SK-N-SH treated with all-trans-retinoic acid at 6 μM for 48 hours (cell line): ENCODE measurements at regions not wholly inside any gene's neighbourhood (a gene's known extent, or its start where the extent isn't known, plus 50 kb on each side); places are given as distances from the start of the nearest gene placed in this dataset.

Source experiments
- ATAC-seq: fragments of 200-7000 bp; cut with Tn5 transposase; 3 replicates; pipeline ENCODE4 v1.9.1; 2020; ENCODE audit warnings: mild to moderate bottlenecking, moderate library complexity
- CSDC2 ChIP-seq: fragments of 250-450 bp; sonication (Bioruptor Pico); IDR thresholded peaks from 2 replicates; pipeline ENCODE4 v1.5.0; 2020; ENCODE audit warnings: mild to moderate bottlenecking, moderate library complexity
- ESRRG ChIP-seq: fragments of 250-450 bp; sonication (Bioruptor Pico); IDR thresholded peaks from 2 replicates; pipeline ENCODE4 v1.6.1; 2021; ENCODE audit warnings: mild to moderate bottlenecking
- GLIS3 ChIP-seq: fragments of 250-450 bp; sonication (Bioruptor Pico); IDR thresholded peaks from 2 replicates; pipeline ENCODE4 v1.5.0; 2020; ENCODE audit warnings: mild to moderate bottlenecking, moderate library complexity
- ISL1 ChIP-seq: fragments of 250-450 bp; sonication (Bioruptor Pico); IDR thresholded peaks from 2 replicates; pipeline ENCODE4 v2.1.2; 2022; ENCODE audit warnings: mild to moderate bottlenecking, moderate library complexity
- RARB ChIP-seq: fragments of 250-450 bp; sonication (Bioruptor Pico); IDR thresholded peaks from 2 replicates; pipeline ENCODE4 v1.8.0; 2021; ENCODE audit warnings: mild to moderate bottlenecking, moderate library complexity
- SNAI2 ChIP-seq: fragments of 250-450 bp; sonication (Bioruptor Pico); IDR thresholded peaks from 2 replicates; pipeline ENCODE4 v1.5.0; 2020; ENCODE audit warnings: mild to moderate bottlenecking, moderate library complexity
- TCF4 ChIP-seq: fragments of 250-450 bp; sonication (Bioruptor Pico); IDR thresholded peaks from 2 replicates; pipeline ENCODE4 v1.8.0; 2021; ENCODE audit warnings: mild to moderate bottlenecking, moderate library complexity, borderline replicate concordance
- TOX ChIP-seq: fragments of 250-450 bp; sonication (Bioruptor Pico); IDR thresholded peaks from 2 replicates; pipeline ENCODE4 v1.8.0; 2021; ENCODE audit warnings: mild to moderate bottlenecking, moderate library complexity, borderline replicate concordance
- ZC3H10 ChIP-seq: fragments of 250-450 bp; sonication (Bioruptor Pico); IDR thresholded peaks from 2 replicates; pipeline ENCODE4 v1.5.1; 2021; ENCODE audit warnings: mild to moderate bottlenecking, moderate library complexity
- ZFP30 ChIP-seq: fragments of 450-650 bp; formaldehyde crosslinking; IDR thresholded peaks from 2 replicates; pipeline ENCODE4 v1.5.0; 2022; ENCODE audit warnings: mild to moderate bottlenecking, moderate library complexity
- ZNF70 ChIP-seq: fragments of 450-650 bp; formaldehyde crosslinking; IDR thresholded peaks from 2 replicates; pipeline ENCODE4 v1.5.0; 2020; ENCODE audit warnings: mild to moderate bottlenecking, moderate library complexity
- ZNF8 ChIP-seq: fragments of 450-650 bp; formaldehyde crosslinking; IDR thresholded peaks from 2 replicates; pipeline ENCODE4 v1.5.0; 2020; ENCODE audit warnings: mild to moderate bottlenecking, moderate library complexity
- TF ChIP-seq, protein P1 (sequence below): fragments of 250-450 bp; sonication (Bioruptor Pico); IDR thresholded peaks from 2 replicates; pipeline ENCODE4 v1.8.0; 2020; ENCODE audit warnings: mild to moderate bottlenecking, moderate library complexity, borderline replicate concordance
- TF ChIP-seq, protein P2 (sequence below): fragments of 250-450 bp; sonication (Bioruptor Pico); IDR thresholded peaks from 2 replicates; pipeline ENCODE4 v1.5.1; 2020; ENCODE audit warnings: low read depth, mild to moderate bottlenecking, moderate library complexity
- TF ChIP-seq, protein P3 (sequence below): fragments of 250-450 bp; sonication (Bioruptor Pico); IDR thresholded peaks from 2 replicates; pipeline ENCODE4 v1.5.0; 2020; ENCODE audit warnings: mild to moderate bottlenecking, moderate library complexity

DNA sequence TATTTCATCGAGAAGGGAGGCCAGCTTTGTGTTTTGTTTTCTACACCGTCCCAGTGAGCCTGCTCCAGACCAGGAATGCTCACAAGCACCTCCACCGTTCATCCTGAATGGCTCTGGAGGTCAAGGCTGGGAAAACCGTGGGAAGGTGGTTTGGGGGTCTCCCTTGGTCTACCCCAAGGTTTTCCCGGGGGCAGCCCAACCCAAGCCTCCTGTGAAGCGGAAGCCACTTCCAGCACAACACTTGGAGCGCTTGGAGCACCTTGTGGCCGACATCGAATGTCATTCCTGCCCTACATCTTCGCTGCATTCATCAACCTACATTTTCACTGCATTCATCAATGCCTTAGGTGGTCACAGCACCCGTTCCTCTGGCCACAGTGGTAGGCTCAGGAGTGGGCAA lies 255.6 kb upstream of the PMEPA1 start:
- no peak for ATAC-seq
- TF ChIP-seq RARB (CRISPR knock-in tag) (no peak), SNAI2 (CRISPR knock-in tag) (no peak), CSDC2 (CRISPR knock-in tag) (no peak), ZC3H10 (CRISPR knock-in tag) (no peak)
- TF ChIP-seq, protein P1, sequence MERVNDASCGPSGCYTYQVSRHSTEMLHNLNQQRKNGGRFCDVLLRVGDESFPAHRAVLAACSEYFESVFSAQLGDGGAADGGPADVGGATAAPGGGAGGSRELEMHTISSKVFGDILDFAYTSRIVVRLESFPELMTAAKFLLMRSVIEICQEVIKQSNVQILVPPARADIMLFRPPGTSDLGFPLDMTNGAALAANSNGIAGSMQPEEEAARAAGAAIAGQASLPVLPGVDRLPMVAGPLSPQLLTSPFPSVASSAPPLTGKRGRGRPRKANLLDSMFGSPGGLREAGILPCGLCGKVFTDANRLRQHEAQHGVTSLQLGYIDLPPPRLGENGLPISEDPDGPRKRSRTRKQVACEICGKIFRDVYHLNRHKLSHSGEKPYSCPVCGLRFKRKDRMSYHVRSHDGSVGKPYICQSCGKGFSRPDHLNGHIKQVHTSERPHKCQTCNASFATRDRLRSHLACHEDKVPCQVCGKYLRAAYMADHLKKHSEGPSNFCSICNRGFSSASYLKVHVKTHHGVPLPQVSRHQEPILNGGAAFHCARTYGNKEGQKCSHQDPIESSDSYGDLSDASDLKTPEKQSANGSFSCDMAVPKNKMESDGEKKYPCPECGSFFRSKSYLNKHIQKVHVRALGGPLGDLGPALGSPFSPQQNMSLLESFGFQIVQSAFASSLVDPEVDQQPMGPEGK (CRISPR knock-in tag), result no peak

- ATAC-seq, result no peak
- no peak for TF ChIP-seq GLIS3 (CRISPR knock-in tag)
These were observed 254.4 kb upstream of the PMEPA1 start for GRCh38 chr20:57964011-57964862.

DNA sequence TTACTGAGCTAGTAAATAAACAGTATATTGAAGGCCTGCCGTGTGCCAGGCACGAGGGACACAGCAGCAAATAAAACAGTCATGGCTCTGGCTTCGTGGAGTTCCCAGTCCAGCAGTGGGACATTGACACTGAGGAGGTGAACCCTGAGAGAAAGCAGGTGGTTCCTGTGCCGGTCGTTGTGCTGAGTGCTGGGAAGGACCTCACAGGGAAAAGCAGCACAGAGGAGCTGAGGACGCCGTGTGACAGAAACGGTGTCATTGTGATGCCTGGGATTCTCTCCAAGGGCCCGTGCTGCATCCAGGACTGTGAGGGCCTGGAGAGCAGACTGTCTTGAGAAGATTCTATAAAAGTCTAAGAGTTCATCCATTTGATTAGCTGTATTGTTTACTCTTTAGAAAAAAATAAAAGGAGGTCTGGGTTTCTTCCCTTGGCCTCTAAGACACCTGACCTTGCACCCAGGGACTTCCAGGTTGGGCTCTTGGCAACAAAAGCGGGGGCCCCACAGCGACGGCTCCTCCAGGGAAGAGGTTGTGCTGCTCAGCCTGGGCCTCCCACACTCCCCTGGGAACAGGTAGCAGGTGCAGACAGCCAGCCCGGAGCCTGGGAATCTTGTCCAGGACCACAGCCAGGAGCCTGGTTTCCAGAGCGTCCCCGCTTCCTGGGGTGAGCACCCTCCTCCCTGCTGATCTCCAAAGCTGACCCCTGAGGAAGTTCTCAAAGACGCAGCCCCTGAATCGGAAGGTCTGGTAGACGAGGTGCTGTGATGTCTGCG lies 251.2 kb upstream of the PMEPA1 start:
- no peak for ATAC-seq
- TF ChIP-seq, protein P2, sequence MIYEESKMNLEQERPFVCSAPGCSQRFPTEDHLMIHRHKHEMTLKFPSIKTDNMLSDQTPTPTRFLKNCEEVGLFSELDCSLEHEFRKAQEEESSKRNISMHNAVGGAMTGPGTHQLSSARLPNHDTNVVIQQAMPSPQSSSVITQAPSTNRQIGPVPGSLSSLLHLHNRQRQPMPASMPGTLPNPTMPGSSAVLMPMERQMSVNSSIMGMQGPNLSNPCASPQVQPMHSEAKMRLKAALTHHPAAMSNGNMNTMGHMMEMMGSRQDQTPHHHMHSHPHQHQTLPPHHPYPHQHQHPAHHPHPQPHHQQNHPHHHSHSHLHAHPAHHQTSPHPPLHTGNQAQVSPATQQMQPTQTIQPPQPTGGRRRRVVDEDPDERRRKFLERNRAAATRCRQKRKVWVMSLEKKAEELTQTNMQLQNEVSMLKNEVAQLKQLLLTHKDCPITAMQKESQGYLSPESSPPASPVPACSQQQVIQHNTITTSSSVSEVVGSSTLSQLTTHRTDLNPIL, result no peak
- no peak for TF ChIP-seq ZNF8
- no peak for TF ChIP-seq ESRRG (CRISPR knock-in tag)
- TF ChIP-seq CSDC2 (CRISPR knock-in tag), result no peak
- TF ChIP-seq, protein P3, sequence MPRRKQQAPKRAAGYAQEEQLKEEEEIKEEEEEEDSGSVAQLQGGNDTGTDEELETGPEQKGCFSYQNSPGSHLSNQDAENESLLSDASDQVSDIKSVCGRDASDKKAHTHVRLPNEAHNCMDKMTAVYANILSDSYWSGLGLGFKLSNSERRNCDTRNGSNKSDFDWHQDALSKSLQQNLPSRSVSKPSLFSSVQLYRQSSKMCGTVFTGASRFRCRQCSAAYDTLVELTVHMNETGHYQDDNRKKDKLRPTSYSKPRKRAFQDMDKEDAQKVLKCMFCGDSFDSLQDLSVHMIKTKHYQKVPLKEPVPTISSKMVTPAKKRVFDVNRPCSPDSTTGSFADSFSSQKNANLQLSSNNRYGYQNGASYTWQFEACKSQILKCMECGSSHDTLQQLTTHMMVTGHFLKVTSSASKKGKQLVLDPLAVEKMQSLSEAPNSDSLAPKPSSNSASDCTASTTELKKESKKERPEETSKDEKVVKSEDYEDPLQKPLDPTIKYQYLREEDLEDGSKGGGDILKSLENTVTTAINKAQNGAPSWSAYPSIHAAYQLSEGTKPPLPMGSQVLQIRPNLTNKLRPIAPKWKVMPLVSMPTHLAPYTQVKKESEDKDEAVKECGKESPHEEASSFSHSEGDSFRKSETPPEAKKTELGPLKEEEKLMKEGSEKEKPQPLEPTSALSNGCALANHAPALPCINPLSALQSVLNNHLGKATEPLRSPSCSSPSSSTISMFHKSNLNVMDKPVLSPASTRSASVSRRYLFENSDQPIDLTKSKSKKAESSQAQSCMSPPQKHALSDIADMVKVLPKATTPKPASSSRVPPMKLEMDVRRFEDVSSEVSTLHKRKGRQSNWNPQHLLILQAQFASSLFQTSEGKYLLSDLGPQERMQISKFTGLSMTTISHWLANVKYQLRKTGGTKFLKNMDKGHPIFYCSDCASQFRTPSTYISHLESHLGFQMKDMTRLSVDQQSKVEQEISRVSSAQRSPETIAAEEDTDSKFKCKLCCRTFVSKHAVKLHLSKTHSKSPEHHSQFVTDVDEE (CRISPR knock-in tag), result no peak

GRCh38 chr20:57959589-57959988 lies 249.8 kb upstream of the PMEPA1 start:
- no peak for TF ChIP-seq ZNF70 (CRISPR knock-in tag)
- TF ChIP-seq ISL1 (CRISPR knock-in tag), result no peak
- TF ChIP-seq CSDC2 (CRISPR knock-in tag), result no peak
- no peak for ATAC-seq

GRCh38 chr20:57959018-57959417 lies 249.2 kb upstream of the PMEPA1 start:
- no peak for ATAC-seq
- TF ChIP-seq, protein P2, result no peak
- TF ChIP-seq ISL1 (CRISPR knock-in tag) (no peak), SNAI2 (CRISPR knock-in tag) (no peak), ZC3H10 (CRISPR knock-in tag) (no peak), TCF4 (CRISPR knock-in tag) (no peak), ZNF70 (CRISPR knock-in tag) (no peak), ESRRG (CRISPR knock-in tag) (no peak), ZFP30 (CRISPR knock-in tag) (no peak), CSDC2 (CRISPR knock-in tag) (no peak), TOX (CRISPR knock-in tag) (no peak), ZNF8 (no peak), RARB (CRISPR knock-in tag) (no peak)
- TF ChIP-seq, protein P1 (CRISPR knock-in tag), result no peak
